ENCODE measurements at regions not wholly inside any gene's neighbourhood (a gene's known extent, or its start where the extent isn't known, plus 50 kb on each side); places are given as distances from the start of the nearest gene placed in this dataset.

GRCh38 chr3:55330355-55330754 is 156.8 kb downstream of the WNT5A start:
- H3K9me3 Mint-ChIP-seq = peaks cover 8 to 13% of the 10 kb centered on the region in 2 donors
- ATAC-seq = no peak
- no peak overlapping the region for H3K4me3 ChIP-seq (ENCODE audit: low read length)
- TF ChIP-seq CTCF (IDR thresholded peaks at IDR 0.05) = no peak
- no peaks in the 10 kb centered on the region for H3K4me1 Mint-ChIP-seq
- no peak overlapping the region for H3K27ac Mint-ChIP-seq
- H3K36me3 ChIP-seq (ENCODE audit: control insufficient read depth, insufficient read depth, low read length) = no peaks in the 10 kb centered on the region
- H3K27me3 Mint-ChIP-seq (ENCODE audit: low read depth in 2 of 2) = no peaks in the 10 kb centered on the region
- WGBS (ENCODE audit: insufficient coverage) = 59% methylated on average over 3 of the region's 4 CpGs
- no peaks in the 10 kb centered on the region for H3K4me1 ChIP-seq (ENCODE audit: control insufficient read depth, insufficient read depth, low read length)
- no peak overlapping the region for H3K27ac ChIP-seq (ENCODE audit: low read length)
- DNase-seq = no peak
- no peak overlapping the region for H3K4me3 Mint-ChIP-seq
- H3K9me3 ChIP-seq (ENCODE audit: control insufficient read depth, insufficient read depth, low read length) = peaks cover 9% of the 10 kb centered on the region
- intact Hi-C loops (cut with micrococcal nuclease) = no loop called here
- no peaks in the 10 kb centered on the region for H3K27me3 ChIP-seq (ENCODE audit: control insufficient read depth, insufficient read depth, low read length)
- H3K36me3 Mint-ChIP-seq = no peaks in the 10 kb centered on the region

GRCh38 chr3:55329849-55330248 is 157.3 kb downstream of the WNT5A start:
- no peak for TF ChIP-seq CTCF (IDR thresholded peaks at IDR 0.05)
- WGBS (ENCODE audit: insufficient coverage) = 100% methylated on average over 1 of the region's 1 CpG
- Mint-ChIP-seq H3K27me3 (ENCODE audit: low read depth in 2 of 2) (no peaks in the 10 kb centered on the region), H3K9me3 (peaks cover 8 to 13% of the 10 kb centered on the region in 2 donors), H3K4me3 (no peak overlapping the region), H3K4me1 (no peaks in the 10 kb centered on the region), H3K27ac (no peak overlapping the region), H3K36me3 (no peaks in the 10 kb centered on the region)
- intact Hi-C loops (cut with micrococcal nuclease) = no loop called here
- peaks cover 7% of the 10 kb centered on the region for H3K9me3 ChIP-seq (ENCODE audit: control insufficient read depth, insufficient read depth, low read length)
- no peaks in the 10 kb centered on the region for H3K27me3 ChIP-seq (ENCODE audit: control insufficient read depth, insufficient read depth, low read length)
- DNase-seq (no peak), ATAC-seq (no peak)
- no peak overlapping the region for H3K4me3 ChIP-seq (ENCODE audit: low read length)
- H3K4me1 ChIP-seq (ENCODE audit: control insufficient read depth, insufficient read depth, low read length) = no peaks in the 10 kb centered on the region
- no peaks in the 10 kb centered on the region for H3K36me3 ChIP-seq (ENCODE audit: control insufficient read depth, insufficient read depth, low read length)
- H3K27ac ChIP-seq (ENCODE audit: low read length) = no peak overlapping the region

- WGBS (ENCODE audit: insufficient coverage) = no CpG with 5 or more reads among the region's 2 CpGs
- intact Hi-C loops (cut with micrococcal nuclease) = no loop called here
These were observed 159.8 kb downstream of the WNT5A start for GRCh38 chr3:55327131-55327920.

More at GRCh38 chr3:55327131-55327920, 159.8 kb downstream of the WNT5A start:
- TF ChIP-seq CTCF (IDR thresholded peaks at IDR 0.05) = no peak
- H3K27me3 Mint-ChIP-seq (ENCODE audit: low read depth in 2 of 2) = no peaks in the 10 kb centered on the region
- no peaks in the 10 kb centered on the region for H3K9me3 ChIP-seq (ENCODE audit: control insufficient read depth, insufficient read depth, low read length)
- H3K9me3 Mint-ChIP-seq = peaks cover 8 to 10% of the 10 kb centered on the region in 2 donors
- H3K4me3 Mint-ChIP-seq = no peak overlapping the region
- H3K36me3 ChIP-seq (ENCODE audit: control insufficient read depth, insufficient read depth, low read length) = no peaks in the 10 kb centered on the region
- H3K4me3 ChIP-seq (ENCODE audit: low read length) = no peak overlapping the region
- DNase-seq (no peak), ATAC-seq (no peak)
- H3K4me1 ChIP-seq (ENCODE audit: control insufficient read depth, insufficient read depth, low read length) = no peaks in the 10 kb centered on the region
- no peak overlapping the region for H3K27ac ChIP-seq (ENCODE audit: low read length)
- no peaks in the 10 kb centered on the region for H3K36me3 Mint-ChIP-seq
- no peaks in the 10 kb centered on the region for H3K4me1 Mint-ChIP-seq
- H3K27me3 ChIP-seq (ENCODE audit: control insufficient read depth, insufficient read depth, low read length) = no peaks in the 10 kb centered on the region
- H3K27ac Mint-ChIP-seq = no peak overlapping the region

Measured in natural killer cell (primary cell).